ENCODE measurements at regions not wholly inside any gene's neighbourhood (a gene's known extent, or its start where the extent isn't known, plus 50 kb on each side); places are given as distances from the start of the nearest gene placed in this dataset.
A peak's percentile ranks its signal among the peaks of the same experiment; 100 is the strongest.

DNA sequence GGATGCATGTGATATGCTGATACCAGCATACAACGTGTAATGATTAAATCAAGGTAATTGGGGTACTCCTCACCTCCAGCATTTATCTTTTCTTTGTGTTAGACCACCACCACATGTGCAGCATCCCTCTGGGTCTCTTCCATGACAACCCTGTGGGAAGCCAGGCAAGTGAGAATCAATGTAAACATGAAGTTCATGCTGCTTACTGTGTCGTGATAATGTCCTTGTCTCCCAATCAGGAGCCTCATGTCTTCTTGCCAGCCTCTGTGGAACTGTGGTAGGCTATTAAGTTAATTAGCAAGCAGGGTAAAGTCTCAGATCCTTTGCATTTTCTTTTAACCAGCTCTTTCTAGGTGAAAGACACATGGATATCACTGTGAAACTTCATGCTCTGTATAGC, 126.7 kb downstream of the TES start:
- Mint-ChIP-seq H3K36me3 (ENCODE audit: low read depth) (no peaks in the 10 kb centered on the region), H3K27ac (no peak overlapping the region), H3K4me3 (no peak overlapping the region), H3K9me3 (no peaks in the 10 kb centered on the region), H3K4me1 (peaks cover 3% of the 10 kb centered on the region; the same call in 1 of the 3 replicates), H3K27me3 (ENCODE audit: insufficient read depth, low read depth, poor library complexity) (no peaks in the 10 kb centered on the region)
- H2AFZ ChIP-seq = 0 out of 2 replicates have a peak overlapping the region, but pooled peaks have one; percentile 30
- no peaks in the 10 kb centered on the region for H3K36me3 ChIP-seq (ENCODE audit: insufficient read depth)
- no peak overlapping the region for H3K4me2 ChIP-seq
- DNase-seq (ENCODE audit: low spot score) = no peak
- no peaks in the 10 kb centered on the region for H3K9me2 ChIP-seq (ENCODE audit: insufficient read depth)
- H3K4me3 ChIP-seq = no peak overlapping the region
- H3K79me2 ChIP-seq (replicated peaks; ENCODE audit: insufficient read depth) = no peaks in the 10 kb centered on the region
- no peak overlapping the region for H3K27ac ChIP-seq (ENCODE audit: low read depth)
- TF ChIP-seq JUNB (IDR thresholded peaks at IDR 0.05; ENCODE audit: unreplicated experiment) (no peak), ZNF331 (CRISPR knock-in tag; IDR thresholded peaks at IDR 0.05; ENCODE audit: low read depth) (no peak), STAT1 (IDR thresholded peaks at IDR 0.05; ENCODE audit: unreplicated experiment) (no peak), EZH2phosphoT487 (IDR thresholded peaks at IDR 0.05; ENCODE audit: unreplicated experiment) (no peak), CTCF (conservative IDR thresholded peaks at IDR 0.05; ENCODE audit: low read depth in 2 of 2) (no peak)
- no peaks in the 10 kb centered on the region for H3K4me1 ChIP-seq (ENCODE audit: insufficient read depth)
- no peak for ATAC-seq
- no peaks in the 10 kb centered on the region for H3K27me3 ChIP-seq (ENCODE audit: insufficient read depth)
- no peaks in the 10 kb centered on the region for H4K20me1 ChIP-seq (replicated peaks; ENCODE audit: insufficient read depth)
- H3F3A ChIP-seq (replicated peaks; ENCODE audit: low read depth) = no peaks in the 10 kb centered on the region

DNA sequence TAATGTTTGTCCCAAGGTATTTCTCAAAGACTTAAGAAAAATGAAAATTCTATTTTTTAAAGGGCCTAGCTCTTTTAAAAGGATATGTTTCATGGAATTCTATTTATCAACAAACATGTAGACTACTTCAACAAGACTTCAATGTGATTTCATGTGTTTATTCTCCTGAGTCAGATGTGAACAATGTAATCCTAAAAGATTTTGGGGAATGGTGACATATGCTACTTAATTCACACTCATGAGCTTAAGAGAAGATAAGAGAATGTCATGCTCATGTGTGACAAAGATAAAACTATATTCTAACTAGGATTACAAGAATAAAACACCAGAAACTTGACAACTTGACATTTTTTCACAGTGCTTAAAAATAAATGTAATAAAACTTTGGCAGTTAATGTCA, 127.5 kb downstream of the TES start:
- no peak overlapping the region for H3K4me3 ChIP-seq
- Mint-ChIP-seq H3K27ac (no peak overlapping the region), H3K4me1 (peaks cover 3% of the 10 kb centered on the region; the same call in 1 of the 3 replicates), H3K9me3 (no peaks in the 10 kb centered on the region), H3K4me3 (no peak overlapping the region), H3K36me3 (ENCODE audit: low read depth) (no peaks in the 10 kb centered on the region), H3K27me3 (ENCODE audit: insufficient read depth, low read depth, poor library complexity) (no peaks in the 10 kb centered on the region)
- H3K79me2 ChIP-seq (replicated peaks; ENCODE audit: insufficient read depth) = no peaks in the 10 kb centered on the region
- no peaks in the 10 kb centered on the region for H3K36me3 ChIP-seq (ENCODE audit: insufficient read depth)
- no peaks in the 10 kb centered on the region for H3F3A ChIP-seq (replicated peaks; ENCODE audit: low read depth)
- H3K27ac ChIP-seq (ENCODE audit: low read depth) = no peak overlapping the region
- no peaks in the 10 kb centered on the region for H3K27me3 ChIP-seq (ENCODE audit: insufficient read depth)
- no peaks in the 10 kb centered on the region for H3K4me1 ChIP-seq (ENCODE audit: insufficient read depth)
- no peaks in the 10 kb centered on the region for H4K20me1 ChIP-seq (replicated peaks; ENCODE audit: insufficient read depth)
- no peak overlapping the region for H2AFZ ChIP-seq
- H3K4me2 ChIP-seq = no peak overlapping the region
- DNase-seq (ENCODE audit: low spot score) = no peak
- ATAC-seq = no peak
- H3K9me2 ChIP-seq (ENCODE audit: insufficient read depth) = no peaks in the 10 kb centered on the region
- TF ChIP-seq JUNB (IDR thresholded peaks at IDR 0.05; ENCODE audit: unreplicated experiment) (no peak), NANOG (IDR thresholded peaks at IDR 0.05; ENCODE audit: borderline replicate concordance) (no peak), CREB1 (CRISPR knock-in tag; IDR thresholded peaks at IDR 0.05; ENCODE audit: low read depth) (no peak), CTCF (conservative IDR thresholded peaks at IDR 0.05; ENCODE audit: low read depth in 2 of 2) (no peak), EZH2phosphoT487 (IDR thresholded peaks at IDR 0.05; ENCODE audit: unreplicated experiment) (no peak), POLR2AphosphoS5 (IDR thresholded peaks at IDR 0.05; ENCODE audit: low read depth) (no peak), EZH2 (IDR thresholded peaks at IDR 0.05; ENCODE audit: low read depth, unreplicated experiment) (no peak), ZNF331 (CRISPR knock-in tag; IDR thresholded peaks at IDR 0.05; ENCODE audit: low read depth) (no peak), STAT1 (IDR thresholded peaks at IDR 0.05; ENCODE audit: unreplicated experiment) (no peak)
- TF ChIP-seq, protein P1, sequence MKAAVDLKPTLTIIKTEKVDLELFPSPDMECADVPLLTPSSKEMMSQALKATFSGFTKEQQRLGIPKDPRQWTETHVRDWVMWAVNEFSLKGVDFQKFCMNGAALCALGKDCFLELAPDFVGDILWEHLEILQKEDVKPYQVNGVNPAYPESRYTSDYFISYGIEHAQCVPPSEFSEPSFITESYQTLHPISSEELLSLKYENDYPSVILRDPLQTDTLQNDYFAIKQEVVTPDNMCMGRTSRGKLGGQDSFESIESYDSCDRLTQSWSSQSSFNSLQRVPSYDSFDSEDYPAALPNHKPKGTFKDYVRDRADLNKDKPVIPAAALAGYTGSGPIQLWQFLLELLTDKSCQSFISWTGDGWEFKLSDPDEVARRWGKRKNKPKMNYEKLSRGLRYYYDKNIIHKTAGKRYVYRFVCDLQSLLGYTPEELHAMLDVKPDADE (IDR thresholded peaks at IDR 0.05) = no peak

Data from GM23338 (cell line).